MM.1S (cell line): ENCODE measurements at regions not wholly inside any gene's neighbourhood (a gene's known extent, or its start where the extent isn't known, plus 50 kb on each side); places are given as distances from the start of the nearest gene placed in this dataset.

Experiments used
- EZH2 ChIP-seq: fragments of 300-600 bp; sonication (generic); optimal IDR thresholded peaks from 2 replicates; pipeline ENCODE3; 2017; ENCODE audit warnings: low read depth, mild to moderate bottlenecking, antibody characterized with exemption, low read length, mixed read lengths
- EZH2phosphoT487 ChIP-seq: fragments of 300-600 bp; sonication (generic); IDR thresholded peaks from 2 replicates; pipeline ENCODE4 v1.6.1; 2018; ENCODE audit warnings: antibody characterized with exemption, low read length
- TF ChIP-seq, protein P1 (sequence below): fragments of 300-600 bp; sonication (generic); IDR thresholded peaks from 2 replicates; pipeline ENCODE4 v1.5.1; 2016; ENCODE audit warnings: antibody characterized with exemption, low read length, mixed read lengths

DNA sequence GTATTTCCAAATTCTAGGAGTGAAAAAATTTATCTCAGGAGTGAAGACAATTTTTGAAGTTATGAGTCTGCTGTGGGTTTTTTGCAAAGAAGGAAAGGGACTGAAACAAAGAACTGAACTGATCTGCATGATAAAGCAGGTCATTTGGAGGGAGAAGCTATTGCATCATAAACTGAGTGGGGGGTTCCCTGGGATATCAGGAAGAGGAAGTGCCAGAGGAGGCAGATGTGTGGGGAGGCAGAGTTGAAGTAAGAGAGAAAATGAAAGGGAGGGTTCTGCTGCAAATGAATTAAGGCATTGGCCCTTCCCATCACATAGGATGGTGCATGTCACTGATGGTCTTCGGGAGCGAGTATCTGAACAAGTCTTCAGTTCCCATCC, 379.2 kb downstream of the VPS13C start:
- TF ChIP-seq, protein P1, sequence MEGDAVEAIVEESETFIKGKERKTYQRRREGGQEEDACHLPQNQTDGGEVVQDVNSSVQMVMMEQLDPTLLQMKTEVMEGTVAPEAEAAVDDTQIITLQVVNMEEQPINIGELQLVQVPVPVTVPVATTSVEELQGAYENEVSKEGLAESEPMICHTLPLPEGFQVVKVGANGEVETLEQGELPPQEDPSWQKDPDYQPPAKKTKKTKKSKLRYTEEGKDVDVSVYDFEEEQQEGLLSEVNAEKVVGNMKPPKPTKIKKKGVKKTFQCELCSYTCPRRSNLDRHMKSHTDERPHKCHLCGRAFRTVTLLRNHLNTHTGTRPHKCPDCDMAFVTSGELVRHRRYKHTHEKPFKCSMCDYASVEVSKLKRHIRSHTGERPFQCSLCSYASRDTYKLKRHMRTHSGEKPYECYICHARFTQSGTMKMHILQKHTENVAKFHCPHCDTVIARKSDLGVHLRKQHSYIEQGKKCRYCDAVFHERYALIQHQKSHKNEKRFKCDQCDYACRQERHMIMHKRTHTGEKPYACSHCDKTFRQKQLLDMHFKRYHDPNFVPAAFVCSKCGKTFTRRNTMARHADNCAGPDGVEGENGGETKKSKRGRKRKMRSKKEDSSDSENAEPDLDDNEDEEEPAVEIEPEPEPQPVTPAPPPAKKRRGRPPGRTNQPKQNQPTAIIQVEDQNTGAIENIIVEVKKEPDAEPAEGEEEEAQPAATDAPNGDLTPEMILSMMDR: no peak
- TF ChIP-seq EZH2phosphoT487 (no peak), EZH2 (no peak)
